Esophagus (tissue), 2 donors: ENCODE measurements at regions not wholly inside any gene's neighbourhood (a gene's known extent, or its start where the extent isn't known, plus 50 kb on each side); places are given as distances from the start of the nearest gene placed in this dataset.

Source experiments
- H3K27ac ChIP-seq, 2 donors: one replicate each; pipeline ENCODE4 v1.5.1; 2013; ENCODE audit warnings: low read depth in 2 of 2, mild to moderate bottlenecking in 2 of 2, inconsistent platforms in 1 of 2, low read length in 1 of 2, moderate library complexity in 1 of 2
- H3K27me3 ChIP-seq, 2 donors: one replicate each; pipeline ENCODE4 v1.6.1; 2013; ENCODE audit warnings: low read length in 2 of 2, control low read depth in 1 of 2, mild to moderate bottlenecking in 1 of 2; ENCODE audit not compliant: insufficient read depth in 2 of 2, control insufficient read depth in 1 of 2
- H3K36me3 ChIP-seq, 2 donors: one replicate each; pipeline ENCODE4 v1.6.1; 2013; ENCODE audit warnings: low read length in 1 of 2; ENCODE audit not compliant: control insufficient read depth in 2 of 2, insufficient read depth in 2 of 2
- H3K4me1 ChIP-seq, 2 donors: one replicate each; pipeline ENCODE4 v1.6.1; 2013; ENCODE audit warnings: low read length in 1 of 2; ENCODE audit not compliant: control insufficient read depth in 2 of 2, insufficient read depth in 2 of 2
- H3K4me3 ChIP-seq, 2 donors: one replicate each; pipeline ENCODE4 v1.5.1; 2013; ENCODE audit warnings: low read length in 2 of 2, mild to moderate bottlenecking in 2 of 2, low read depth in 1 of 2, moderate library complexity in 1 of 2
- H3K9me3 ChIP-seq, 2 donors: one replicate each; pipeline ENCODE4 v1.6.1; 2013; ENCODE audit warnings: mild to moderate bottlenecking in 2 of 2, low read depth in 1 of 2, low read length in 1 of 2, moderate library complexity in 1 of 2; ENCODE audit not compliant: control insufficient read depth in 2 of 2, insufficient read depth in 1 of 2
- WGBS, 2 donors: extraction: QIAGEN DNeasy Blood & Tissue Kit; methylation state at CpG; one replicate each; pipeline ENCODE4 v1.1.7; 2013; 5-methylcytosine and 5-hydroxymethylcytosine counted together
- donor health status: healthy with polysubstance abuse.
- donor health status: Bipolar disorder and iron deficiency.

DNA sequence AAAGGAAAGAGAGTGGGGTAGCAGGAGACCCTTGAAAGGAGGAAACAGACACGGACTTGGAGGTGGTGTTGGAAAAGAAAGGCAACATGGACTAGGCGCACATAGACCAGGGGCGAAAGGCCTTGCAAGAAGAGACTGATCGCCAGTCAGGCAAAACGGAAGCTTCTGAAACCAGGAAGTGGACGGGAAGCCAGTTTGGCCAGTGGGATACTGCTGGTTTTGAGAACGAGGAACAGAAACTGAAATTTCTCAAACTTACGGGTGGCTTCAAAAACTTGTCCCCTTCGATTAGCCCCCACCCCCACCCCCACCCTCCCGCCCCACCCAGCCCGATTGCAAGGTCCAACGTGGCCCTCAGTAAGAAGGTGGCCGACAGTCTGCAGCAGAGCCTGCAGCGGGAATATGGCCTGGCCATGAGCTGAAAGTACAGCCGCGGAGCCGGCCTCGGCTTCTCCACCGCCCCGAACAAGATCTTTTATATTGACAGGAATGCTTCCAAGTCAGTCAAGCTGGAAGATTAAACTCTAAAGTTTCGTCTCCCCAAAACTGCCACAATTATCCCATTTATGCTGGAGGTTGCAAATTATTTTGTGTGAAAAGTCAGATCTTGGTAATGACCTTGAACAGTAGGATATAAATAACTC lies 364.7 kb downstream of the BCAT1 start:
- Histone ChIP-seq H3K27me3 (no peaks in the 10 kb centered on the region), H3K27ac (no peak overlapping the region), H3K4me3 (no peak overlapping the region), H3K9me3 (no peaks in the 10 kb centered on the region), H3K36me3 (no peaks in the 10 kb centered on the region), H3K4me1 (no peaks in the 10 kb centered on the region)
- 89 to 92% methylated on average over 21 of the region's 21 CpGs for WGBS, 2 donors

- no peaks in the 10 kb centered on the region for H3K36me3 ChIP-seq
- no peaks in the 10 kb centered on the region for H3K27me3 ChIP-seq
- no peaks in the 10 kb centered on the region for H3K4me1 ChIP-seq
- WGBS, 2 donors: 95% methylated on average over 18 of the region's 18 CpGs
- no peak overlapping the region for H3K4me3 ChIP-seq
- no peaks in the 10 kb centered on the region for H3K9me3 ChIP-seq
- H3K27ac ChIP-seq: no peak overlapping the region
Measured at GRCh38 chr12:24582954-24583601, 365.8 kb downstream of the BCAT1 start.

GRCh38 chr12:24574538-24574937 lies 374.4 kb downstream of the BCAT1 start:
- no peaks in the 10 kb centered on the region for H3K36me3 ChIP-seq
- H3K4me1 ChIP-seq: no peaks in the 10 kb centered on the region
- peaks cover 0 to 2% of the 10 kb centered on the region in 2 donors for H3K27me3 ChIP-seq
- whole genome bisulfite sequencing, 2 donors: 85 to 87% methylated on average over 4 of the region's 4 CpGs
- H3K27ac ChIP-seq: no peak overlapping the region
- no peaks in the 10 kb centered on the region for H3K9me3 ChIP-seq
- no peak overlapping the region for H3K4me3 ChIP-seq

GRCh38 chr12:24573621-24574020 lies 375.3 kb downstream of the BCAT1 start:
- Histone ChIP-seq H3K27ac (no peak overlapping the region), H3K4me3 (no peak overlapping the region), H3K9me3 (no peaks in the 10 kb centered on the region), H3K36me3 (no peaks in the 10 kb centered on the region), H3K27me3 (peaks cover 0 to 2% of the 10 kb centered on the region in 2 donors), H3K4me1 (no peaks in the 10 kb centered on the region)

DNA sequence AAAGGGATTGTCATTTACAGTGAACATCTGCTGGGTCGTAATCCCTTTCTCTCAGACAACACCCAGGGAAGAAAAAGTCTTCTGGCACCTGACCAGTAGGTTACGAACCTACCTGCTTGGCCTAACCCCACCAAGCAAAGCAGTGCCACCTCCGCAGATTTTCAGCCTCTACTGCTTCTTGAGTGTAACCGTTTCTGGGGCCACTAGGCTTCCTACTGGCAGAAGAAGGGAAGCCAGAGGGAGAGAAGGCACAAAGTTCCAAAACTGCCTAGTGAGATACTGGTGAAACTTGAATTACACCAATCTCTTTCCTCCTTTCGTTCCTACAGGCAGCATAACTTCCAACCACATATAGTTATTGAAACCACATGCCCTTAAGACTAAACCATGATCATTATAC lies 383.6 kb downstream of the BCAT1 start:
- H3K27me3 ChIP-seq: no peaks in the 10 kb centered on the region
- H3K36me3 ChIP-seq: no peaks in the 10 kb centered on the region
- H3K4me3 ChIP-seq: no peak overlapping the region
- 68 to 86% methylated on average over 5 of the region's 5 CpGs for WGBS, 2 donors
- H3K9me3 ChIP-seq: no peaks in the 10 kb centered on the region
- peaks cover 0 to 3% of the 10 kb centered on the region in 2 donors for H3K4me1 ChIP-seq
- no peak overlapping the region for H3K27ac ChIP-seq

GRCh38 chr12:24562771-24563431 lies 386.0 kb downstream of the BCAT1 start:
- H3K36me3 ChIP-seq: no peaks in the 10 kb centered on the region
- peak overlapping the region in 1 of 2 donors; percentile 83 for H3K27ac ChIP-seq
- 0 to 1% methylated on average over 50 to 54 of the region's 54 CpGs for WGBS, 2 donors
- H3K27me3 ChIP-seq: no peaks in the 10 kb centered on the region
- no peaks in the 10 kb centered on the region for H3K9me3 ChIP-seq
- peaks cover 0 to 3% of the 10 kb centered on the region in 2 donors for H3K4me1 ChIP-seq
- H3K4me3 ChIP-seq: peak overlapping the region; percentile 56 to 91

GRCh38 chr12:24561882-24562770 lies 386.8 kb downstream of the BCAT1 start:
- peak overlapping the region; percentile 67 to 91 for H3K4me3 ChIP-seq

GRCh38 chr12:24561411-24561871 lies 387.5 kb downstream of the BCAT1 start:
- 2% methylated on average over 15 of the region's 15 CpGs for WGBS, 2 donors
- Histone ChIP-seq H3K36me3 (no peaks in the 10 kb centered on the region), H3K27ac (peak overlapping the region; percentile 80 to 83), H3K9me3 (no peaks in the 10 kb centered on the region), H3K4me3 (peak overlapping the region; percentile 67 to 91), H3K4me1 (peaks cover 0 to 3% of the 10 kb centered on the region in 2 donors), H3K27me3 (no peaks in the 10 kb centered on the region)

More at GRCh38 chr12:24561882-24562770, 386.8 kb downstream of the BCAT1 start:
- Histone ChIP-seq H3K4me1 (peaks cover 0 to 3% of the 10 kb centered on the region in 2 donors), H3K27ac (peak overlapping the region; percentile 80 to 83), H3K9me3 (no peaks in the 10 kb centered on the region), H3K27me3 (no peaks in the 10 kb centered on the region), H3K36me3 (no peaks in the 10 kb centered on the region)
- WGBS, 2 donors: 0 to 1% methylated on average over 55 to 75 of the region's 76 CpGs

GRCh38 chr12:24560831-24561271 lies 388.1 kb downstream of the BCAT1 start:
- H3K4me1 ChIP-seq: peaks cover 0 to 3% of the 10 kb centered on the region in 2 donors
- H3K27me3 ChIP-seq: no peaks in the 10 kb centered on the region
- no peaks in the 10 kb centered on the region for H3K9me3 ChIP-seq
- H3K36me3 ChIP-seq: no peaks in the 10 kb centered on the region
- H3K4me3 ChIP-seq: peak overlapping the region in 1 of 2 donors; percentile 91
- H3K27ac ChIP-seq: peak overlapping the region in 1 of 2 donors; percentile 18
- 13 to 14% methylated on average over 2 of the region's 2 CpGs for WGBS, 2 donors
